Calu3 (cell line): ENCODE measurements at regions not wholly inside any gene's neighbourhood (a gene's known extent, or its start where the extent isn't known, plus 50 kb on each side); places are given as distances from the start of the nearest gene placed in this dataset.

Experiments used
- BruUV-seq: library from RNA; stranded (reverse); fragments of 400-500 nt; replicated peaks from 2 replicates; lab custom pipeline; 2021; lab: Mats Ljungman, UMichigan
- CTCF ChIA-PET: fragments of 300-600 bp; sonication (Branson Sonifier 250); formaldehyde crosslinking; loops from one replicate; lab custom pipeline; 2022; ENCODE audit warnings: antibody characterized with exemption; lab: Charles Lee
- DNase-seq: peaks from one replicate; pipeline ENCODE4 v3.0.0; 2022
- H3K27ac Mint-ChIP-seq: one replicate; pipeline ENCODE4 v1.8.0; 2022; ENCODE audit warnings: mixed read lengths; ENCODE audit not compliant: unreplicated experiment
- H3K27me3 Mint-ChIP-seq: one replicate; pipeline ENCODE4 v1.8.0; 2022; ENCODE audit warnings: mixed read lengths; ENCODE audit not compliant: unreplicated experiment
- H3K36me3 Mint-ChIP-seq: one replicate; pipeline ENCODE4 v1.8.0; 2022; ENCODE audit warnings: mild to moderate bottlenecking, moderate library complexity, mixed read lengths; ENCODE audit not compliant: insufficient read depth, unreplicated experiment
- H3K4me1 Mint-ChIP-seq: one replicate; pipeline ENCODE4 v1.8.0; 2022; ENCODE audit warnings: mild to moderate bottlenecking, low read depth, mixed read lengths; ENCODE audit not compliant: unreplicated experiment
- H3K4me3 Mint-ChIP-seq: one replicate; pipeline ENCODE4 v1.8.0; 2022; ENCODE audit warnings: mild to moderate bottlenecking, low read depth, moderate library complexity, mixed read lengths; ENCODE audit not compliant: unreplicated experiment
- H3K9me3 Mint-ChIP-seq: one replicate; pipeline ENCODE4 v1.8.0; 2022; ENCODE audit warnings: low read depth, mixed read lengths; ENCODE audit not compliant: unreplicated experiment
- CTCF ChIP-seq: fragments of 200-600 bp; IDR thresholded peaks from one replicate; pipeline ENCODE4 v1.8.0; 2022; ENCODE audit warnings: antibody characterized with exemption; ENCODE audit not compliant: unreplicated experiment
- intact Hi-C: fragments of 100-400 bp; cut with micrococcal nuclease; formaldehyde crosslinking; loops from one replicate; pipeline ENCODE4 v1.10.0; 2022; ENCODE audit not compliant: unreplicated experiment

- Mint-ChIP-seq H3K27me3 (no peaks in the 10 kb centered on the region), H3K27ac (no peak overlapping the region), H3K4me3 (no peak overlapping the region), H3K9me3 (no peaks in the 10 kb centered on the region), H3K36me3 (no peaks in the 10 kb centered on the region), H3K4me1 (no peaks in the 10 kb centered on the region)
- no TSS peak for BruUV-seq
- intact Hi-C loops: no loop called here
- DNase-seq: no peak
- CTCF ChIA-PET: no interaction called here
- no peak for TF ChIP-seq CTCF
Measured at GRCh38 chr3:56971261-56971660, 89.2 kb upstream of the SPATA12 start.

- no peak overlapping the region for H3K27ac Mint-ChIP-seq
- CTCF ChIA-PET: no interaction called here
- H3K36me3 Mint-ChIP-seq: no peaks in the 10 kb centered on the region
- BruUV-seq: no TSS peak
- no peak overlapping the region for H3K4me3 Mint-ChIP-seq
- no peaks in the 10 kb centered on the region for H3K4me1 Mint-ChIP-seq
- no peak for DNase-seq
- no peaks in the 10 kb centered on the region for H3K9me3 Mint-ChIP-seq
- intact Hi-C loops: no loop called here
- no peak for TF ChIP-seq CTCF
- no peaks in the 10 kb centered on the region for H3K27me3 Mint-ChIP-seq
Measured at GRCh38 chr3:56970461-56970879, 90.0 kb upstream of the SPATA12 start.

GRCh38 chr3:56969851-56970250, 90.6 kb upstream of the SPATA12 start:
- H3K27me3 Mint-ChIP-seq: no peaks in the 10 kb centered on the region
- DNase-seq: no peak
- CTCF ChIA-PET: no interaction called here
- no peaks in the 10 kb centered on the region for H3K4me1 Mint-ChIP-seq
- H3K27ac Mint-ChIP-seq: no peak overlapping the region
- H3K4me3 Mint-ChIP-seq: no peak overlapping the region
- H3K36me3 Mint-ChIP-seq: no peaks in the 10 kb centered on the region
- no peaks in the 10 kb centered on the region for H3K9me3 Mint-ChIP-seq
- intact Hi-C loops: no loop called here
- no peak for TF ChIP-seq CTCF
- no TSS peak for BruUV-seq

GRCh38 chr3:56966509-56966908, 94.0 kb upstream of the SPATA12 start:
- no peaks in the 10 kb centered on the region for H3K36me3 Mint-ChIP-seq
- no peak for DNase-seq
- no peak overlapping the region for H3K4me3 Mint-ChIP-seq
- TF ChIP-seq CTCF: no peak
- H3K9me3 Mint-ChIP-seq: no peaks in the 10 kb centered on the region
- H3K27ac Mint-ChIP-seq: no peak overlapping the region
- no peaks in the 10 kb centered on the region for H3K27me3 Mint-ChIP-seq
- no peaks in the 10 kb centered on the region for H3K4me1 Mint-ChIP-seq
- BruUV-seq: no TSS peak
- intact Hi-C loops: no loop called here
- CTCF ChIA-PET: interaction anchor here (1.0 kb wide), 1 partner anchor 143 kb away, joined by 8 read pairs; no protein-coding TSS in a partner anchor
